ENCODE measurements at regions not wholly inside any gene's neighbourhood (a gene's known extent, or its start where the extent isn't known, plus 50 kb on each side); places are given as distances from the start of the nearest gene placed in this dataset.
A peak's percentile ranks its signal among the peaks of the same experiment; 100 is the strongest.

DNA sequence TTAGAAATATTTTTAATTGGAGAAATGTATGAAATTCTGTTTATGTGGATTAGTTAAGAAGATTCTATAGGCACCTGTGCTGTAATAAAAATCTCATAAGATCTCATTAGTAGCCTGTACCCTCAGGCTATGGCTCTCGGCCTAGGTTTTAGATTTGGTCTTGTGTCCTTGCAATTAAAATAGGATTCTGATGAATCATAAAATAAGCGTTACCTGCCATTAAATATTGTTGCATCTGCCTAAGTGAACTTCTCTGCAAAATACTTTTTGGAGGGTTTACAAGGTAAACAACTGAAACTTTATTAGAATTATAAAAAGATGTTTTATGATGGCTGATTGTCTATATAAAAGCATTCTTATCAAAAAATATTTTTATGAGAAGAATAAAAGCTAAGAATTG, 804.1 kb upstream of the ANO3 start:
- no peak for DNase-seq

DNA sequence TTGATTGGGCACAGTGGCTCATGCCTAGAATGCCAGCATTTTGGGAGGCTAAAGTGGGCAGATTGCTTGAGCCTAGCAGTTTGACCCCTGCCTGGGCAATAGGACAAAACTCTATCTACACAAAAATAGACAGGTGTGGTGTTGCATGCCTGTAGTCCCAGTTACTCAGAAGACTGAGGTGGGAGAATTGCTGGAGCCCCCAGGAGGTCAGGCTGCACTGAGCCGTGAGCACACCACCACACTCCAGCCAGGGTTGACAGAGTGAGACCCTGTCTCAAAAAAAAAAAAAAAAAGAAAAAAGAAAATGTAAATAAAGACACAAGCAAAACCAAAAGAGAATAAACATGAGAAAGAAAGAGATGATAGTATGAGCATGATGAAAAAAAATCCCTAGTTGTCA, 802.4 kb upstream of the ANO3 start:
- no peak for DNase-seq

DNA sequence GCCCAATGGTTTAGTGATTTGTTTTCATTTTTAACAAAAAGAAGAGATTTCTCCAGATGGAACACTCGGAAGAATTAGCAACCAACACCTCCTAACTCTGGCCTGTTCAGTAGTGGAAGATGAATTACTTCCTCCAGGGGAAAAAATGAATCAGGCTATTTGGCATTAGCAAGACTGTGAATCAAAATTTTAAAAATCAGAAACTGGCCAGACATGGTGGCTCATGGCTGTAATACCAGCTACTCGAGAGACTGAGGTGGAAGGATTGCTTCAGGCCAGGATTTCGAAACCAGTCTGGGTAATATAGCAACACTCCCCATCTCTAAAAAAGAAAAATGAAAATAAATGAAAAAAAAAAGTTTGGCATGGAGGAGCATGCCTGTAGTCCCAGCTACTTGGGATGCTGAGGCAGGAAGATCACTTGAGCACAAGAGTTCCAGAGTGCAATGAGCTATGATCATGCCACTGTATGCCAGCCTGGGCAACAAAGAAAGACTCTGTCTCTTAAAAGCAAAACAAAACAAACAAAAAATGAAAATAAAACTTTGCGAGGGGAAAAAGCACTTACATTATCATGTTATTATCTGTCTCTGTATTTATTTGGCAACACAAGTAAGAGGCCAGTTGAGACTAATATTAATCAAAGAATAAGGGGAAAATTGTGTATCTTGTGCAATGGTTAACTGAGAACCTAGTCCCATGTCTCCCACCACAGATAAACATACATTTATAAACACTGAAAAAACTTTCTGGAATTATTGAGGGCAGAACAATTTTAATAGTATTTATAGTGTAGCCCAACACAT, 796.3 kb upstream of the ANO3 start:
- no peak for DNase-seq

DNA sequence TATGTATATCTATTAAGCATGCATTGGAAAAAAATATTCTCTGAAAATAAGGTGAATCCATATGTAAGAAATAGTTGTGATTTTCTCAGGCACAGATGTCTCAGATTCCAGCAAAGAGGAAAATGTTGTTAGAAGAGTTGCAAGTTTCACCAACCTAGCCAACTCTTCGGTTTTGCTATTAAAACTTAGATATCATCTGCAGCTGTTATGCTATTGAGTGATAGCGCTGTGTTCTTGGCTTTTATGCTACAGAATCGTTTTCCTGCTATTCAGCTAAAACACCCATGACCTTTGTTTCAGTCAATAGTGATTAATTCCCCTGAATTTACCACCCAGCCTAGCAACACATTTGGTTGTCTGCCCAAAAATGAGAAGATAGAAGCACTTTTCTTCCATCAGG, 795.6 kb upstream of the ANO3 start:
- no peak for DNase-seq

DNA sequence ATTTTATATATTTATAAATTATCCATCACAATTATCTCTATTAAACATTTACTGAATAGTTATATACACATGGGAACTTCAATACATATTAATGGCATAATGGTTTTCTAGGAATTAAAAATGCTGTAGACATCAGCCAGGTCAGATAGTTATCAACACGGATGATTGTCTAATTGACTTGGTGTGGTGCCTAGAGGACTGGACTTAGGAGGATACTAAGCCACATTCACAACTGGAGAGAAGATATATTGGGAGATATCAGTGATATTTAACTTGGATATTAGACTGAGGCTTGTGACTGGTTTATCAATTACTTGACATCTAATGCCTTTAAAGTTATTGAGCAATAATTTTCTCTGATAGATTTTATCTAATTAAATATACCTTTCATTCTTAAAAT, 794.5 kb upstream of the ANO3 start:
- DNase-seq, result no peak

DNA sequence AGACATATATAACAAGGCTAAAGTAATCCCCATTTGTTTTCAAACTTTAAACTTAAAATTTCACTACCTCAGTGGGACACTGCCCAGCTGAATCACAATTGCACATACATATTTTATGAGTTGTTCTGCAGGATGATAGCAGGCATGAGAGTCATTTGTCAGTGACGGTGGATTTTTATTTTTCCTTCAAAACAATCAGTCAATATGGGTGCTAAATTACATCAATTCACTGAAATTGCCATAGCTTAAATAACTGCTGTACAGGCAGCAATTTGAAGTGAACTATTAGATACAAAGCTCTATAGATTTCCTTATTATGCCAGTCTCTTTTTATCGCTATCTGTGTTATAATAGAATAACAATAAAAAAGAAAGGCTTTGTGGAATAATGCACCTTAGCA, 784.6 kb upstream of the ANO3 start:
- DNase-seq, result no peak

DNA sequence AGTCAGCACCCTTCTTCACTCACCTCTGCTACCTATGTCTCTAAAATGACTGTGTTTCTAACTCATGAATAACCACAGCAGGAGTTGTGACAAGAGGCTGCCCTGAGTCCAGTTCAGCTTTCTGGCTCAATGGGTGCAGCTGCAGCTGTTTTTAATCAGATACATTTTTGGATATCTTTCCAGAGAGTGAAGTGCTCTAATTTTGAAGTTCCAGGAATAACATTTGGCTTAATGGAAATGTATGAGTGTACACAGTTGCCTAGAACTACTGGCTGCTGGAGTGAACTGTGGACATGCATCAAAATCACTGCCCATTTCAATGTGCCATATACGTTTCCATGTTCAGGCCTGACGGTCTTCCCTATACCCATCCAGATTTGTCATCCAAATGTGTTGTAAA, 769.5 kb upstream of the ANO3 start:
- DNase-seq, result no peak

DNA sequence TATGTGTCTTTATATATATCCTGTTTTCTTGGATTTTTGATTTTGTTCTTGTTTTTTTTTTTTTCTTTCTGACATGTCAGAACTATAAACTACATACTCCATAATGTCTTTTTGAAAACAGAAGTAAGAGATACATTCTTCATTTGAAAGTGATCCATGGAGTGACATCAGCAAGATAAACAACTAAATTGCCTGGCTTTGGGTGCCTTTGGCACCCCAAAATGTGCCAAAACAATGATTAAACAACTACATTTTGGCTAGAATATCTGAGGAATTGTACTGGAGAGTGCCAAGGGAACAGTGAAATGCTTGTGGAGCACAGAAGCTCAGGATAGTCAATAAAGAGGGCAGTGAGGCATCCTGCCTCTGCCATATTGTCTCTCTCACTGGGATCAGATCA, 766.1 kb upstream of the ANO3 start:
- no peak for DNase-seq

DNA sequence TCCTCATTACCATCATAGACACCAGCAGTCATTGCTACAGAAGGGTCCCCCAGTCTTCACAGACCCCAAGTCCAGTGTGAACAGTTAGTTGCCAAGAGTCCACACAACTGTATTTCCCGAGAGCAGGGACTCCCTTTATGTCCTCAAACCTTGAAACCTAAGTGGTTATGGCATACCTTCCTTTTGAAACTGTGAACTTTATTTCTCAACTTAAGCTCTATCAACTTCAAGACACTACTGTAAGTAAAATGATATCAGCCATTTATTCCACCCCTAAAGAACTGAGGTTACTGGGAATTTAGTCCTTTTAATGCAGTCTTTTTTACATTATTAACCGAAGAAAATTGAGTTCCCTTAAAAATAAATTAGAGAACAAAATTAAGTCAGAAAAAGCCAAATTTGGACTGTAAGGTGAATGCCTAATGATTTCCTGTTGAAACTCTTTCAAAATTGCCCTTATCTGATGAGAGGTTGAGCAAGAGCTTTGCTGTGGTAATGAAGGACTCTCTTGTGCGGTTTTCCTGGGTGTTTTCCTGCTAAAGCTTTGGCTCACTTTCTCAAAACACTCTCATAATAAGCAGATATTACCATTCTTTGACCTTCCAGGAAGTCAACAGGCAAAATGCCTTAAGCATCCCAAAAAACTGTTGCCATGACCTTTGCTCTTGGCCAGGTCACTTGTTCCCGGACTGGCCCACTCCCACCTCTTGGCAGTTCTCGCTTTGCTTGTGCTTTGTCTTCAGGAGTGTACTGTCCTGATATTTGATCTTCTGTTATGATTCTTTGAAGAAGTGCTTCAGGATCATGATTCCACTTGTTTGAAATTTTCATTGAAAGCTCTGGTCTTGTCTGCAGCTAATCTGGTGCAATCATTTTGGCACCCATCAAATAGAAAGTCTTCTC, 765.4 kb upstream of the ANO3 start:
- DNase-seq, result no peak

DNA sequence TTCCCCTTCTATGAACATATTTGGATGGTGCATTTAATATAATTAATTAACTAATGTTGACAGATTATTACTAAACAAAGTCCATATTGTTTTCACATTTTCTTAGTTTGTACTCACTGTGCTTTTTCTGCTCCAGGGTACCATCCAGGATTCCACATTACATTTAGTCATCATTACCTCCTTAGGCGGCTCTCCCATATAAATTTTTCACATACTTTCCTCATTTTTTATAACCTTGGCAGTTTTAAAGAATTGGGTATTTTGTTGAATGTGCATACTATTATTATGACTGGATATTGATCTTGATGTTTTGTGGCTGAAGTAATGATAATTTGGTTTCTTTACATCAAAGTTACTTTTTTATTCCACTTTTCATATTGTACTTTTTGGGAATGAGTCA, 755.6 kb upstream of the ANO3 start:
- no peak for DNase-seq

DNA sequence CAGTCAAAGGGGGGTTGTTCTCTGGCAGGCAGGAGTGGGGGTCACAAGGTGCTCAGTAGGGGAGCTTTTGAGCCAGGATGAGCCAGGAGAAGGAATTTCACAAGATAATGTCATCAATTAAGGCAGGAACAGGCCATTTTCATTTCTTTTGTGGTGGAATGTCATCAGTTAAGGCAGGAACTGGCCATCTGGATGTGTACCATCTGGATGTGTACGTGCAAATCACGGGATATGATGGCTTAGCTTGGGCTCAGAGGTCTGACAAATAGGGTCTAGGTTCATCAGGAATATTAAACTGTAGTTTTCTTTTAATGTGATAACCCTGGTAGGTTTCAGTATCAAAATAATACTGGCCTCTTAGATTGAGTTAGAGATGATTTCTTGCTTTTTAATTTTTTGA, 752.4 kb upstream of the ANO3 start:
- peak; percentile 65 for DNase-seq

DNA sequence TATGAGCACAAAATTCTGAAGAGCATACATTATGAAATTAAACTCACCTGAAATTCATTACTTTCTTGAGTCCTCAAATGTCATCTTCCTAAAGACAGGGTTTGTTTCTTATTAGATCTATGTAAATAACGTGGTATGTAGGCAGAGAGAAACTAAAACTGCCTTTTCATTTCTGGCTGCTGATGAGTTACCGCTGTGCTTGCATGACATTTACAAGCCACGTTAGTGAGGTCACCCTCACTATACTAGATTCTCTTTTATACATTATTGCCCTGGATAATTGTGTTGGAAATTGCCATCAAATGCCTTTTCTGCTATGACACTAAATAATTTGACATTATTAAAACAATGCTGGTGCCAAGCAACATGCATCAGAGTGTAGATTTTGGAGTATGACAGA, 748.3 kb upstream of the ANO3 start:
- no peak for DNase-seq

DNA sequence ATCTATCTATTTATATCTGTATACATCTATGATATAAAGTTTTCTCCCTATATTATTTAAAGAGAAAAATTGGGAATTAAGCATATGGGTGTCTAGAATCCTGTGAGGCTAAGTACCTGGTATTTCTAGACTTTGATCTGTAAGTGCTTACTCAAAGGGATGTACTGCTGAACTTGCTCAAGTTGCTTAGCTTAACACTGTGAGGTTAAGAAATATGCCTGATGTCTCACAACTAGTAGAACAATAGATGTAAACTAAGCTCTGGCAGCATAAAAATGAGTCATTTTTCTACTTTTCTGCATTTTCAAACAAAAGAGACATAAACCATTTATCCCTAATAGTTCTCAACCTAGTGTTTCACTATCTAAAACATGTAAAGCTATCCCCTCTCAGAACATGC, 744.4 kb upstream of the ANO3 start:
- no peak for DNase-seq

DNA sequence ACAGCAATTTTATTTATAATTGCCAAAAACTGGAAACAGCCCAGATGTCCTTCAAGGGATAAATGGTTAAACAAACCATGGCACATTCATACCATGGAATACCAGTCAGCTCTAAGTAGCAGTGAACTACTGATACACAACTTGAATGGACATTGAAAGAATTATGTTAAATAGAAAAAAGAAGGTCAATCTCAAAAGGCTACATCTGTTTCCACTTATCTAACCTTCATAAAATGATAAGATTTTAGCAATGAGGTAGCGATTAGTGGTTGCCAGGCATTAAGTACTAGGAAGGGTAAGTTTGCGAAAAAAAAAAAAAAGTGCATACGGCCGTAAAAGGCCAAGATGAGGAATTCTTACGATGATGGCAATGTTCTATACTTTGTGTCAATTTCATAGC, 738.7 kb upstream of the ANO3 start:
- no peak for DNase-seq

DNA sequence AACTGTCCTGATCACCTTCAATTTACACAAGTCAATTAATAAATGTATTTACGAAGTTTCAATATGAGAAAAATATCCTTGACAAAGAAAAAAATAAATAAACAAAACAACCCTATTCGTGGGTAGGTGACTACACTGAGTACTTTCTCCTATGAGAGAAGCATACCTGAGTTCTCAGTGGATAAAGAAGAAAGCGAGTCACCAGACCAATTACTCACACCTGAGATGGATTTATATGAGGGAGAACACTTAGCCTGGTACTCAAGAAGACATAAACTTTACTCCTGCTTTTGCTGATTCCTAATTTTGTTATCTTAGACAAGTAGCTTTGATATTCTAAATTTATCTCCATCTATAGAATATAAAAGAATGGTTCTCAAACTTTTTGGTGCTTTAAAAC, 735.2 kb upstream of the ANO3 start:
- no peak for DNase-seq

DNA sequence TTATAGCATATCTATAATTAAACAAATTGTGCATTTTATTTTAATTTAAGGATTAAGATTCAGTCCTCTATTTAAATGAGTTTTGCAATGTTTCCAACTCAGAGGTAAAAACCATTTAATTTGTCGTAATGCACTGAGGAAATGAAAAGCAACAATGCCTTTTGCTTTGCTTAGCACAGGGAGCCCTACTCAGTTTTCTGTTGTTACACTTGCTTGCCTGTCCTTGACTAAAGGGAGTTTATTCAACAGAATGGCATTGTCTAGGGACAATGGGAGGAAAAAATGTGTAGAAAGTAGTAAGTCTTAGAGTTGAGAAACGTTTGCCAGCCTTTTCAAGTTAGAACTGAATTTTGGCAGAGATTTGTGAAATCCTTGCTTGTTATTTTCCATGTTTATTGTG, 734.2 kb upstream of the ANO3 start:
- no peak for DNase-seq

DNA sequence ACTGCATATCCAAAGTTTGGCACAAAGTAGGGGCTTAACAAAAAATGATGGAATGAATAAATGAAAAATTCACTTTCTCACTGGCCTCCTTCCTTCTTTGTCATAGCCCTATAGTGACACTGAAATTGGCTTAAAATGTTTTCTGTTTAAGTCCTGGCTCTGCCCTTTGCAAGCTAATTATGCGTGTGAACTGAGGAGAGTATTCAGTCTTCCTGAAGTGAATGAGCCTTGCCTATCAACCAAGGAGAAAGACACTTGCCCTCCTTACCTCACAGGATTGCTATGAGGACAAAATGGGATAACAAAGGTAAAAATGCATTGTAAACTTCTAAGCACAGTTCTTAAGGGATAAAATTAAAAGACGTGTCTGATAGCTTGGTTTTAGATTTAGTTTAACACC, 729.8 kb upstream of the ANO3 start:
- DNase-seq, result peak; percentile 4

DNA sequence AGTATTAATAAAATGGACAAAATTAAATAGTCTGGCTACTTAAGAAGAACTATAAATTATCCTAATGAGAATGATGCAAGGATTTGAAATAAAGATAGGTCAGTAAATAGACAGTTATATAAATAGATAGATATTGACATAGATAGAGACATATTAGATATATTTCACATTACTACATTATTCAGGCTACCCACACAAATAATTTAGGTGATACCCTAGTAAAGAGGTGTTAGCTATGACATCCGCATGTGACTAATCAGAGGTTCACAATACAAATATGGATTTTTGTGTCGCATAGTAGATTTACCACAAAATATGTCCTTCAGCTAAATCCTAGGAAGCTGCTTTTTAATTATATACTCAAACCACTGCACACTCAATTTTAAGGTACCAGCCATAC, 729.0 kb upstream of the ANO3 start:
- DNase-seq, result no peak

DNA sequence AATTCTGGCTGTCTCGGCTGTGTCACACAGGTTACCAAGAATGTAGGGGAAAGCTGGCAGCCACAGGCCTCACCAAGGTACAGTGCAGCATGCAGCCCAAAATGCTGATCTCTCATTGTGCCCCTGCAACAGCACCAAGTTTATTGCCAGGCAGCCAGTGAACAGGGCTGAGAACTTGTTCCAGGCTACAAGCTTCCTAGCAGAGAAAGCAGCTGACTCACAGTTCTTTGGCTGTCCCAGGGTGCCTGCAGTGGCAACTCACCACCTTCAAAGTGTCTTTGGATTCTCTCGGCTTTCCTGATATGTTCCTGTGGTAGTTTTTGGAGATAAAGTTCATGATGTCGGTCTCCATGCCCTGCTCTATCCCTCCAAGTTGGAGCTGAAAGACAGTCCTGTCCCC, 719.1 kb upstream of the ANO3 start:
- DNase-seq, result no peak

DNA sequence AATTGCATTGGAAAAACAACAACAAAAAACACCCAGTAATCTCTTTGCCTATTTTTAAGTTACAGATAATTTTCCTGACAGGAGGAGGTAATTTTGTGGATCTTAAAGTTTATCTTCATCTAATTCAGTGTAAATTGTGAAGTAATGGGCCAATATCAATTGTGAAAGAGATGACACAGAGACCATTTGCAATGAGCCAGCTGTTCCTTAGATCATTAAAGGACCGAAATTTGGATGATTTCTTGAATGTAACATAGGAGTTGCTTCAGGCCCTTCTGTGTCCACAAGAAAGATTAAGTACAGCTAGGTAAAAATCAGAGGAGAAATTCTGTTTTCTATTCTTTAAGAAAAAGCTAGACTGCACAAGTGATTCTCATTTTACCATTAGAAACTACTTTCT, 718.5 kb upstream of the ANO3 start:
- no peak for DNase-seq

DNA sequence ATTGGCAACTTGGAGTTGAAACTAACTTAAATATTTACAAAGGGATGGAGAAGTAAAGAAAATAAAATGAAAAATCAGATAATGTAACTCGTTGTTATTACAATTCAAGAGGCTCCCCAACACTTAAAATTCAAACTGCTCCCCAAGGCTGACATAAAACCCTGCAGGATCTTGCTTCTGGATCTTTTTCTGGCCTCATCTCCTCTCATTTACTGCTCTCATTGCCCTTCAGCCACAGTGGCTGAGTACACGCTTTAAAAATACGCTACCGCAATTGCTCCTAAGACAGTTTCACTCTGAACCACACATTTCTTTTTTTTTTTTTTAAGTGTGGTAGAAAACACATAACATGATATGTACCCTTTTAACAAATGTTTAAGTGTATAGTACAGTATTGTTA, 718.1 kb upstream of the ANO3 start:
- DNase-seq, result no peak

DNA sequence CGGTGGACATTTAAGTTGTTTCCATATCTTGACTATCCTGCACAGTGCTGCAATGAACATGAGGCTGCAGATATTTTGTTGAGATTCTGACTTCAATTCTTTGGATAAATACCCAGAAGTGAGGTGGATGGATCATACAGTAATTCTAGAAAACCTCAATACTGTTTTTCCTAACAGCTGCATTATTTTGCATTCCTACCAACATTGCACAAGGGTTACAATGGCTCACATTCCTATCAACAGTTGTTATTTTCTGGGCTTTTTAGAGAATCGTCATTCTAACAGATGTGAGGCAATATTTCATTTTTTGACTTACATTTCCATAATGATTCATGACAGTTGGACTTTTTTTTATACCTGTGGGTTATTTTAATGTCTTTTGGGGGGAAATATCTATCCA, 716.9 kb upstream of the ANO3 start:
- no peak for DNase-seq

DNA sequence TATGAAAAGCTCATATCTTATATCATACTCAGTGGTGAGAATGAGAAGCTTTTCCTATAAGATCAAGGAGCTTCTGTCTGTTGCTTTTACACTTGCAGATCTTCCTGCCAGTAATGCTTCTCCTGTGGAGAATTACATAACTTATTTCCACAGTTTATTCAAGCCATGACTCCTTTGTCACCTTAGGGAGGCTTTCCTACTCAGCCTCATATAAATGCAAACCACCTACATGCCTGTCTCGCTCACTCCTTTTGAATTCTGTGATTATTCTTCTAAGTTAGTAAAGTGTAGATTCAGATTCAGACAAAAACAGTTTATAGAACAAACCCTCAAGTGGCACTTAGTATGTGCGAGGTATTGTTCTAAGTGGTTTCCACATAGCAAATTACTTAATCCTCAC, 716.1 kb upstream of the ANO3 start:
- no peak for DNase-seq

DNA sequence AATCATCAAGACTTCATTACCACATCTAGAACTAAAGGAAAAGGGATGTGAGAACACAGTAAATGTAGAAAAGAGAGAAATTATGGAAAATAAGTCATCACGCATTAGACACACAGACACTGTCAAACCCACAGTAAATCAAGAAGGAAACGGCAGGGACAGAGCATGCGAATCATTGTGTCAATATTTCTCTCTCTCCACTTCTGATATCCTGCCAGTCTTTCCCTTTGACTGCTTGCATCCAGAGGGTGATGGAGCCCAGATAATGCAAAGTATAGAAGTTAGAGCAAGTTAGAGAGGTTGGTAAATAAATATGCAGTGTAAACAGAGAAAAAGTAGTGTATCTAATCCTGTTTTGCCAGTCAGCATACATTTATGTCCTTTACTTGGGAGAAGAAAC, 706.8 kb upstream of the ANO3 start:
- DNase-seq, result no peak

DNA sequence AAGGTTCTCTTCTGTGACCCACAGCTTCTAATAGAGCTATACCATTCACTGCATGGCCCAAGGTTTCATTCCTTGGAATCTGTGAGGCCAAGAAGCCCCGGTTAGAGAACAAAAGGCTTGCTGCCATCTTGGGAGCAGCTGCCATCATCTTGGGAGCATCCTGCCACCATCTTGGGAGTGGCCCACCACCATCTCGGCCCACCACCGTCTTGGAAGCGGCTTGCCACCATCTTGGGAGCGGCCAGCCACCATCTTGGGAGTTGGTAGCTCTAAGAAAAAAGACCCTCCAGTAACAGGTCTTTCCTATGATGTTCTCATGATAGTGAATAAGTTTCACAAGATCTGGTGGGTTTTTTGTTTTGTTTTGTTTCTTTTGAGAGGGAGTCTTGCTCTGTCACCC, 703.9 kb upstream of the ANO3 start:
- no peak for DNase-seq
